Coronary artery (tissue), 2 donors: ENCODE measurements at regions not wholly inside any gene's neighbourhood (a gene's known extent, or its start where the extent isn't known, plus 50 kb on each side); places are given as distances from the start of the nearest gene placed in this dataset.

ENCODE experiments used
- DNase-seq: peaks from one replicate; pipeline ENCODE4 v3.0.0-alpha.2; 2017; ENCODE audit warnings: low spot score
- H3K27ac ChIP-seq, 2 donors: fragments of 200-600 bp; sonication (generic); one replicate each; pipeline ENCODE4 v1.5.1; 2016 to 2019
- H3K4me3 ChIP-seq: fragments of 200-600 bp; sonication (generic); 2 replicates; pipeline ENCODE4 v1.5.1; 2016; ENCODE audit warnings: mild to moderate bottlenecking, moderate library complexity
- TF ChIP-seq, protein P1 (sequence below): fragments of 200-600 bp; sonication (generic); IDR thresholded peaks from one replicate; pipeline ENCODE4 v1.5.1; 2019; ENCODE audit warnings: antibody characterized with exemption

DNA sequence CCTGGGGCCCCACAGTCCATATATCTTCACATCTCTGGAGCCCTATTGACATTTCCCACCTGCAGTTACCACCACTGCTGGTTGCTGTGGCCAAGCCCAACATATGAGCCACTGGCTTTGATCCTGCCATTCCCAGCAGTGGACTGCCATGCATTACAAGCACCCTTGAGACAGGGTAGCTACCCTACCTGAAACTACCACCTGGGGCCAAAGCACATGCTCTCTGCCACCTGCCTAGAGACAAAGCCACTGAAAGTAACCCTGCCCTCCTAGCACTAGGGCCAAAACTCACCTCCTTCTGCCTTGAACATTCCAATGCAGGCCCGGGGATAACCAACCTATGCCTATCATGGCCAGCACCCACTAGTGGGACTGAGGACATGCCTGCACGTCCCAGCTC lies 255.5 kb upstream of the KHDRBS2 start:
- no peak for DNase-seq
- TF ChIP-seq, protein P1, sequence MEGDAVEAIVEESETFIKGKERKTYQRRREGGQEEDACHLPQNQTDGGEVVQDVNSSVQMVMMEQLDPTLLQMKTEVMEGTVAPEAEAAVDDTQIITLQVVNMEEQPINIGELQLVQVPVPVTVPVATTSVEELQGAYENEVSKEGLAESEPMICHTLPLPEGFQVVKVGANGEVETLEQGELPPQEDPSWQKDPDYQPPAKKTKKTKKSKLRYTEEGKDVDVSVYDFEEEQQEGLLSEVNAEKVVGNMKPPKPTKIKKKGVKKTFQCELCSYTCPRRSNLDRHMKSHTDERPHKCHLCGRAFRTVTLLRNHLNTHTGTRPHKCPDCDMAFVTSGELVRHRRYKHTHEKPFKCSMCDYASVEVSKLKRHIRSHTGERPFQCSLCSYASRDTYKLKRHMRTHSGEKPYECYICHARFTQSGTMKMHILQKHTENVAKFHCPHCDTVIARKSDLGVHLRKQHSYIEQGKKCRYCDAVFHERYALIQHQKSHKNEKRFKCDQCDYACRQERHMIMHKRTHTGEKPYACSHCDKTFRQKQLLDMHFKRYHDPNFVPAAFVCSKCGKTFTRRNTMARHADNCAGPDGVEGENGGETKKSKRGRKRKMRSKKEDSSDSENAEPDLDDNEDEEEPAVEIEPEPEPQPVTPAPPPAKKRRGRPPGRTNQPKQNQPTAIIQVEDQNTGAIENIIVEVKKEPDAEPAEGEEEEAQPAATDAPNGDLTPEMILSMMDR = no peak
- no peak overlapping the region for H3K4me3 ChIP-seq
- H3K27ac ChIP-seq = no peak overlapping the region

DNA sequence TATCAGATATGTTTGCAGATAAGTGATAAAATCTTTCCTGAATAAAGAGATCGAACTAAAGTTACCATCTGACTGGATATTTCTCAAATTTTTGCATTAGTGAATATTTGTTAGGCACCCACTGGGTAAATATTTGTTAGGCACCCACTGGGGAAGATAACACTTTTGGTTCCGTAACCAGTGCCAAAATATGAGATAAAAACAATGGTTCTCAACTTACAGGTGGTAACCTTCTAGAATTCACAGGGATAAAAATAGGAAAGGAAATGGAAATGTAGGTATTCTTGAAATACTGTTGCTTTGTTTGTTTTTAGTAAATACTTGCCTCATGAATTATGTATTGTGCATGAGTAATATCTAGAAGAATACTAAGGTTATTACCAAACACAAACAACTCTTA lies 245.0 kb upstream of the KHDRBS2 start:
- Histone ChIP-seq H3K27ac (no peak overlapping the region), H3K4me3 (no peak overlapping the region)
- no peak for DNase-seq
- TF ChIP-seq, protein P1 = no peak

DNA sequence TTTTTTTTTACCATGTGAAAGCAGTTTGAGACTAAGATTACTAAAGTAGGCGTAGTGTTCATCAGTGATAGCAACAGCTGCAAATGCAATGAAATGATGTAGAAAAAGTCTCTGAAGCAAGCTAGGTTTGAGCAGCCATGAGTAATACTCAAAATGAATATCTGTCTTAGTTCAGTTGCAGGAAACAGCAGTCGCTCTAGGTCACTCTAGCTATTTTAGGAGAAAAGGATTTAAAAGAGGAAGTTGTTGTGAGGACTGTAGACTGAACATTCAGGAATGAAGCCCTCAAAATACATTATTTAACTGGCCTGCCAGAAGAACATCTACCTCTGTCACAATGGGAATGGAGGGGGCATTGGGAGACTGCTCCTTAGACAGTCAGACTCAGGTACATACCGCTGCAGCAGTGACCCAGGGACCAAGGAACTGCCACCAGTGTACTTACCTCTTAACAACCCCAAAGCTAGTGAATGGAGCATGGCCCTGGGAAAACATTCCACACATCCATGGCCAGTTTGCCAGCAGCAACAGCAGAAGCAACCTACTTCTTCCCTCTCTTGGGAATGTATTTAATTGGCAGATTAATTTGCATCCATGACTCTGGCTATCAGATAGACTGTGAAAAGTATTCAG lies 243.0 kb upstream of the KHDRBS2 start:
- no peak for DNase-seq
- no peak overlapping the region for H3K4me3 ChIP-seq
- no peak overlapping the region for H3K27ac ChIP-seq
- TF ChIP-seq, protein P1 = no peak

DNA sequence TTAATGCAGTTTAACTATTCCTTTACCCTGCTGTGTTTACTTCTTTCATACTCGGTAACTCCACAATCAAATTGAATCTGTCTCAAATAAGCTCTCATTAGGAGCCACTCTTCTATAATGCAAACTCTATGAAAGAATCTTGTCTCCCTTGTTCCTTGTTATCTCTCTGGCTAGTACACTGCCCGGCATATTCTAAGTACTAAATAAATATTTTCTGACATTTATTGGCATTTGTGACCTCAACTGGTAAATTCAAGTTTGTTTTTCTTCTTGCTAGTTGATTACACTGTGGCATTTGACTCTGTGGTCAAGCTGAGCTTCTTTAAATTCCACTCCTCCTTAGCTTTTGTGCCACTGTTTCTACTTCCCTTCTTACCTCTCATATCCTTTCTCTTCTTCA lies 237.6 kb upstream of the KHDRBS2 start:
- H3K27ac ChIP-seq = no peak overlapping the region
- no peak overlapping the region for H3K4me3 ChIP-seq
- DNase-seq = no peak
- TF ChIP-seq, protein P1 = no peak

DNA sequence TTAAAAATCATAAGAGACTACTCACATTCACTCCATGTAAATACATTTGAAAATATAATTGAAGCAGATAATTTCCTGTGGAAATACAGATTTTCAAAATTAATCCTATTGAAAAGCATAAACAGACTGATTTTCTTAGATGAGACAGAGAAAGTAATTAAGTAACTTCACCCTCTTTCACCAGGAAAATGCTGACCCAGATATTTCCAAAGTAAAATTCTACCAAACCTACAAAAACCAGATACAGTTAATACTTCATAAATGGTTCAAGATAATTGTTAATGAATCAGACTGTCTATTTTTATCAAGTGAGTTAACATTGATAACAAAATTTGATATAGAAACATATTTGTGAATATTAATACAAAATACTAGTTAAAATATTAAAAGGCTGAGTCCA lies 233.5 kb upstream of the KHDRBS2 start:
- TF ChIP-seq, protein P1 = no peak
- no peak overlapping the region for H3K27ac ChIP-seq
- no peak for DNase-seq
- H3K4me3 ChIP-seq = no peak overlapping the region

DNA sequence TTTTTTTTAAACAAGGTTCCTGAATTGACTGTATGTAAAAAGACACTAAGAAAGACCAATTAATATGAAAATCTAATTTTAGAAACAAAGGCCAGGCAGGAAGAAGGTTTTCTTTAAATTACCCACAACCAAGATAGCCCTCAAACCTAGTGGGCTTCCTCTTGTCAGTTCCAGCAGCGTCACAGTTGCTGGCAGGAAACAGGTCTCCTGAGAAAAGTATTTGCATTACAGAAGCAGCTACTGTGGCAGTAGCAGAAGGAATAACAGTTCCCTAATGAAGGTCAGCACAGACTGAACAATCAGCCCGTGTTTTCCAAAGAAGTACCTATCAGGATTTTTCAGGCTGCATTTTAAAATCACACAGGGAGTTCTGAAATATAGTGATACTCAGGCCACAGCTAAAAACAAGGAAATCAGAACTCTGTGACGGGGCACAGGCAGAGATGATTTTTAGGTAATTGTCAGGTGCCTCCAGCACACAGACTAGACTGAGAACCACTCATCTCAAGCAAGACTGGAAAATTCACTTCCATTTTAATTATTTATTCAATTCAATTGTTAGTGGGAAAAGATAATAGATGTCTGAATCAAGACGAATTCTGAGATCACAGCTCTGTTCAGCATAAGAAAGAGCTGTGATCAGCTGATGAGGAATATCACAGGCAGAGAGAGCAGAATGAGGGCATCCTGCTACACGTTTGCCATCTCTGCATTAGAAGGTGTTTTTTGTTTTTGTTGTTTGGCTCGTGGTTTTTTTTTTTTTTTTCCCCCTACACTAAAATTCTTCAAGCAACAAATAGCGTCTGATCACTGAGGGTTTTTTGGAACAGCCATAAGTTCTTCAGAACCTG lies 230.5 kb upstream of the KHDRBS2 start:
- Histone ChIP-seq H3K27ac (no peak overlapping the region), H3K4me3 (no peak overlapping the region)
- DNase-seq = no peak
- TF ChIP-seq, protein P1 = no peak
